NT2/D1 (cell line): ENCODE measurements at regions not wholly inside any gene's neighbourhood (a gene's known extent, or its start where the extent isn't known, plus 50 kb on each side); places are given as distances from the start of the nearest gene placed in this dataset.

Experiments
- SUZ12 ChIP-seq: IDR thresholded peaks from 2 replicates; pipeline ENCODE4 v1.6.1; 2011; ENCODE audit not compliant: insufficient read length, insufficient read depth; ENCODE audit errors: extremely low read depth
- YY1 ChIP-seq: IDR thresholded peaks from 2 replicates; pipeline ENCODE4 v1.6.1; 2011; ENCODE audit not compliant: insufficient read length, insufficient read depth

DNA sequence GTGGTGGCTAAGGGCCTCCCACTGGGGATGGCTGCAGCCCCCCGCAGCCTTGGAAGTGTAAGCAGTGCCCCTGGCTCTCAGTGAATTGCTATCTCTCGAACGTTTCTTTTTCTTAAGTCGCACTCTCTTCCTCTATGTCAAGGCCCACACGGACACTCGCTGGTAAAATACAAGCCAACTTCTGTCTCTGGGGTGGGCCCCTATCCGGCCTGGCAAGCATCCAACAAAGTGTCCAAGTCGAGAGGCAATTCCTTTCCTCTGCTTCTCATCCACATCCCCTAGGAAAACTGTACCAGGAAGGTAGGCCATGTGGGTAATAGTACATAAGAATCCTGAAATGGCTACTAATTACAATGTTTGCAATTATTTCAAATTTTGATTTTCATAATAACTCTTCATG is 194.9 kb upstream of the MGMT start:
- TF ChIP-seq SUZ12 (no peak), YY1 (no peak)
